ENCODE measurements at regions not wholly inside any gene's neighbourhood (a gene's known extent, or its start where the extent isn't known, plus 50 kb on each side); places are given as distances from the start of the nearest gene placed in this dataset.

DNA sequence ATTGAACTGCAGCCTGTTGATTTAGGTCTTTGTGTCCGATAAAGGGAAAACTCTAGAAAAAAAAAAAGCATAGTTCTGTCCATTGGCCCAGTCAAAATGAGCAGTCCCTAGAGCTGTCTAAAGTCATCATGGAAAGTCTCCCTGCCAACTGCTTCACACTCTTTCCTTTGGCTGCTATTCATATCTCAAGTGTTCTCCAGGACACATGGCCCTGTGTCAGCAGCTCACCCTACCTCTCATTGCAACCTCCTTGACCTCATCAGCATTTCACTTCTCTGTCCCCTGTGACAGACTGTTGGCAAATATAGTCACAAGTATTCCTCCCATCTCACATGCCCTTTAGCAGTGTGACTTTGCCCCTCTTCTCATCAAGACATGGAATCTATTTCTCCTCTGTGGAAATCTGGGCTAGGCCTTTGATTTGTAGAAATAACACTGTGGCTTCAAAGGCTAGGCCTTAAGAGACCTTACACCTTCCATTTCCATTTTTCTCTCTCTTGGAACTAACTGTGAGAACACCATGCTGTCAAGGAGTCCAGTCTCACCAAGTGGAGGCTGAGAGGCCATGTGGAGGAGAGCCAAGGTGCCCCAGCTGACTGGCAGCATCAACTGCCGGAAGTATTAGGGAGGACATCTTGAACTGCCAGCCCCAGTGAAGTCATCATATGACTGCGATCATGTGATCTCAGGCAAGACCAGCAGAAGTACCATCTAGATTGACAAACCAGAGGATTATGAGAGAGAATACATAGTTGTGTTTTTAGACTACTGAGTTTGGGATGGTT is 149.4 kb upstream of the TARS1 start:
- Mint-ChIP-seq H3K27me3 (peaks cover 6% of the 10 kb centered on the region), H3K27ac (no peak overlapping the region), H3K4me1 (no peaks in the 10 kb centered on the region), H3K4me3 (no peak overlapping the region), H3K9me3 (peaks cover 0 to 23% of the 10 kb centered on the region in 2 donors)
- ATAC-seq, result no peak
- DNase-seq, result no peak

DNA sequence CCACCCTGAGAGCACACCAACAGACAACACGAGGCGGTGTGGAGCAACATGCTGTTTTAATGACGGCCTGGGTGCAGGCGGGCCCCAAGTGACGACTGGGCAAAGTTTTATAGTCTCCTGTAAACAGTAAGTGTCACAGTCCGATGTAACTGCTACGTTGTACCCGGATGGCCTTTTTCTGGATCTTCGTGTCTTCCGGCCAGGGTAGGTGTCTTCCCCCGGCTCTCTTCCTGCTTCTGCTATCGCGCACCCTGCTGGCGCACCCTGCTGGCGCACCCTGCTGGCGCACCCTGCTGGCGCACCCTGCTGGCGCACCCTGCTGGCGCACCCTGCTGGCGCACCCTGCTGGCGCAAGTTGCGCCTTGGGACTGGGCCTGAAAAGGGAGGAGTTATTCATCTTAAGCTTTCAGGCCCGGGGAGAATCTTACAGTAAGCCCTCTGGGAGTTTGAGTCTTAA is 143.0 kb upstream of the TARS1 start:
- H3K27ac Mint-ChIP-seq, result no peak overlapping the region
- H3K4me3 Mint-ChIP-seq, result no peak overlapping the region
- no peaks in the 10 kb centered on the region for H3K9me3 Mint-ChIP-seq
- DNase-seq (no peak), ATAC-seq (no peak)
- H3K27me3 Mint-ChIP-seq, result peaks cover 10% of the 10 kb centered on the region
- H3K4me1 Mint-ChIP-seq, result peaks cover 24% of the 10 kb centered on the region

DNA sequence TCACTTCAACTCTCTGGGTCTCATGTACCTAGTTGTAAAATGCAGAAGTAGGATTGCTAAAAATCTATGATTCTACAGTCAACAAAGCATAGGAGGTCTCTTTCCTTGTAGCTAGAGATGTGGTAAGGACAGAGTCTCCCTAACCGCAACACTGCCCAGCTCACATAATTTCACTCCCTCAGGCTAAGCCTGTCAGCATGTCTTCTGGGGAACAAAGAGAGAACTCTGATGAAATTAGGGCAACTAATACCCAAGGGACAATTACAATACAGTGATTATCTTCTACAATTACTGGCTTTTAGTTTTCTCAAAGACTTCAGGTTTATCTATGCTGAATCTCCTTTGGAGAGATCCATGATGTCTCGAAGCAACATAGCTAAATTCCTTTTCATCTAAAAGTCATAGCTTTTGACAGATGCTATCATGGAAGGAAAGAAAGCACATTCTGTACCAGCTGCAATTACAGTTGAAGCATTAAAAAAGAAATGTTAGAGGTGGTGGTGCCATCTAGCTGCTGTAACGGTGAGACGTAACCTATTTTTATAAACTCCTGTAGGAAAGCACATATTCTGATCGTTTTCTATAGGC is 141.1 kb upstream of the TARS1 start:
- ATAC-seq (no peak), DNase-seq (no peak)
- H3K4me1 Mint-ChIP-seq, result peaks cover 25% of the 10 kb centered on the region
- no peaks in the 10 kb centered on the region for H3K9me3 Mint-ChIP-seq
- peaks cover 10% of the 10 kb centered on the region for H3K27me3 Mint-ChIP-seq
- H3K27ac Mint-ChIP-seq, result no peak overlapping the region
- H3K4me3 Mint-ChIP-seq, result no peak overlapping the region

DNA sequence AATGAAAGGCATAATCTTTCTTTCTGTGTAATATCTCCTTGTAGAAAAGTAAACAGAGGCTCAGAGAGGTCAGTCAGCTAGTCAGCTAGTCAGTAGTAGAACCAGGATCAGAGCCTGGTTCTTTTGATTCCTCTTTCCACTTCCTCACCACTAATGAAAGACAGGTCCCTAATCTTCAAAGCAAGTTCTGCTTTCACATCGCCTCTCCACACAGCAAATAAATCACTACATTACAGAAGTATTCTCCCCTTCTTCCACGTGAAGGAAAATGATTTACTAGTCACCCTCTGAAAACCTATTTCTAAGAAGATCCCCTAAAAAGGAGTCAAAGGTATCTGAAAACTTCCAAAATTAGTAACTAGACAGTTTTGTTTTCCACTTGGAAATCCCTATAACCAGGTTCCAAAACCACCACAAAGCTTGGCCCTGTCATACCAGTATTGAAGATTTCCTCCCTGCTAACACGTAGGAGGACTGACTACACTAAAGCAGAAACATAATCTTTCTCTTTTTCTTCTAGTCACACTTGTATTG is 140.5 kb upstream of the TARS1 start:
- DNase-seq, result peak in 1 of 2 donors; percentile 11
- H3K27me3 Mint-ChIP-seq, result peaks cover 13% of the 10 kb centered on the region
- H3K4me3 Mint-ChIP-seq, result no peak overlapping the region
- H3K9me3 Mint-ChIP-seq, result no peaks in the 10 kb centered on the region
- no peak overlapping the region for H3K27ac Mint-ChIP-seq
- H3K4me1 Mint-ChIP-seq, result peaks cover 25% of the 10 kb centered on the region
- ATAC-seq, result peak; percentile 87

GRCh38 chr5:33303579-33304095 is 137.1 kb upstream of the TARS1 start:
- H3K4me1 Mint-ChIP-seq, result peaks cover 25% of the 10 kb centered on the region
- ATAC-seq, result no peak

DNA sequence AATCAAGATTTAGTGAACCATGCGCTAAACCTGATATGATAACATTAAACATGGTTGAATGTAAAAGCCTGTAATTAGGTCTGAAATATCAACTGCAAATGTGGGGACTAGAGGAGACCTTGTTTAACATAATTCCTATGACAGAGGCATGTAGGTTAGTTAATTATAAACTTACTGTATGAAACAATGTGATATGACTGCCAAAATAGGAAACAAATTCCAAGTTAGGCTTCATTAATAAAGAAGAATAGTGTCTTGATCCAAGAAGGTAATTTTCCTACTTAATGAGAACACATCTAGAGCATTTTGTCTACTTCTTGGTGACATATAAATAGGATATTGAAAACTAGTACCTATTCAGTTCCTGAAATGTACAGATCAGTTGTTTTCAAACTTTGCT is 136.2 kb upstream of the TARS1 start:
- Mint-ChIP-seq H3K4me3 (no peak overlapping the region), H3K9me3 (no peaks in the 10 kb centered on the region), H3K27ac (no peak overlapping the region), H3K4me1 (peaks cover 21% of the 10 kb centered on the region), H3K27me3 (peaks cover 11% of the 10 kb centered on the region)
- DNase-seq (no peak), ATAC-seq (no peak)

More at GRCh38 chr5:33303579-33304095, 137.1 kb upstream of the TARS1 start:
- Mint-ChIP-seq H3K27me3 (peaks cover 11% of the 10 kb centered on the region), H3K4me3 (no peak overlapping the region), H3K27ac (no peak overlapping the region), H3K9me3 (no peaks in the 10 kb centered on the region)
- no peak for DNase-seq

DNA sequence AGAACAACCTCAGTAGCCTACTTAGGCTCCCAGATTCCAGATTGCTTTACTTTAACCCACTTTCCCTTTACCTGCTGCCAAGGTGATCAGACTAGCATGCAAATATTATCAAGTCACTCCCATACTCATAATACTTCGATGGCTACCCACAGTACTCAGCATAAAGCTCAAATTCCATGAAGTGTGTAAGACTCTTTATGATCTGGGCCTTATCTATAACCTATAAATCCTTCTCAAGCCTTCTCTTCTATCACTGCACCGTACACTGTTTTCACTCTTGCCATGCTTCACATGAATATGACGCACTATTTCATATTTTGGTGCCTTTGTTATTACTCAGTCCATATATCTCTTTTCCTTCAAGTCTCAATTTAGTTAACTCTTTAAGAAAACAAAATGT is 135.2 kb upstream of the TARS1 start:
- Mint-ChIP-seq H3K9me3 (no peaks in the 10 kb centered on the region), H3K27me3 (peaks cover 11% of the 10 kb centered on the region), H3K4me1 (peaks cover 11% of the 10 kb centered on the region), H3K27ac (no peak overlapping the region), H3K4me3 (no peak overlapping the region)
- DNase-seq (no peak), ATAC-seq (no peak)

DNA sequence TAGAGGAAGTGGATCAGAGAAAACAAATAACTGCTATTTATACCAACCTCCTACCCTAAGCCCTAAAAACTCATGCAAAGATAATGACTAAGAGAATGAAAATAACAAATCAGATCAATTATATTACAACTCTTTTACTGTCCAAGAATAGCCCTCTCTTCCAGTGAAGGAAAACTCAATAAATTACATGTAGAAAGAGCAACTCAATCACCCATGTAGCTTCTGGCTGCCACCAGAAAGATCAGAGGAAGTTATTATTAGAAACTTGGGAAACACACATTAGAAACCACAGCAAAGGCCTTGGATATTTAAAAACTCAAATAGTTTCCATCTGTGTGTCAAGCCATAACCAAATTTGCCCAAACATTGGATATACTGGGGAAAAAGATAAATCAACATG is 134.0 kb upstream of the TARS1 start:
- Mint-ChIP-seq H3K9me3 (peaks cover 0 to 4% of the 10 kb centered on the region in 2 donors), H3K4me3 (no peak overlapping the region), H3K27me3 (peaks cover 11% of the 10 kb centered on the region), H3K27ac (no peak overlapping the region), H3K4me1 (peaks cover 6% of the 10 kb centered on the region)
- DNase-seq (no peak), ATAC-seq (no peak)

GRCh38 chr5:33308586-33308985 is 132.2 kb upstream of the TARS1 start:
- H3K27ac Mint-ChIP-seq, result no peak overlapping the region
- H3K9me3 Mint-ChIP-seq, result peaks cover 0 to 4% of the 10 kb centered on the region in 2 donors
- no peaks in the 10 kb centered on the region for H3K4me1 Mint-ChIP-seq
- DNase-seq (no peak), ATAC-seq (no peak)
- no peak overlapping the region for H3K4me3 Mint-ChIP-seq
- peaks cover 11% of the 10 kb centered on the region for H3K27me3 Mint-ChIP-seq

DNA sequence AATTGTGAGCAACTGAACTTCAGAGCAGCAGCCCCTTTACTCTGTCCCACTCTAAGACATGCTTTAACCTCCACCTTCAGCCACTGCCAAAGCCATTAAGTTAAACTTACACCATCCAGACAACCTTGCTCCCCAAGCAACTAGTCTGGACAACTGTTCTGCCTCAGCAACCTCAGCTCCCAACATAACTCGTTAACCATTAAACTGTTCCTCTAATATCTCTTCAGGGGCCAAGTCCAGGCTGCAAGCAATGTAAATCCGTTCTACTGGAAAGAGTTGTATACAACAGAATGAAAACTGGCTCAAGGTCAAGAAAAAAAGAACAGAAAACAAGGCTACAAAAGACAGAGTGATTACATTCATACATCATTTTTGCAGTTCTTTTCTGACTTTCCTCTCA is 131.7 kb upstream of the TARS1 start:
- Mint-ChIP-seq H3K4me1 (no peaks in the 10 kb centered on the region), H3K27ac (no peak overlapping the region), H3K4me3 (no peak overlapping the region), H3K27me3 (peaks cover 11% of the 10 kb centered on the region), H3K9me3 (peaks cover 0 to 4% of the 10 kb centered on the region in 2 donors)
- ATAC-seq (no peak), DNase-seq (no peak)

- DNase-seq, result no peak
- ATAC-seq, result no peak
Observed at GRCh38 chr5:33309536-33310345, 131.0 kb upstream of the TARS1 start.

DNA sequence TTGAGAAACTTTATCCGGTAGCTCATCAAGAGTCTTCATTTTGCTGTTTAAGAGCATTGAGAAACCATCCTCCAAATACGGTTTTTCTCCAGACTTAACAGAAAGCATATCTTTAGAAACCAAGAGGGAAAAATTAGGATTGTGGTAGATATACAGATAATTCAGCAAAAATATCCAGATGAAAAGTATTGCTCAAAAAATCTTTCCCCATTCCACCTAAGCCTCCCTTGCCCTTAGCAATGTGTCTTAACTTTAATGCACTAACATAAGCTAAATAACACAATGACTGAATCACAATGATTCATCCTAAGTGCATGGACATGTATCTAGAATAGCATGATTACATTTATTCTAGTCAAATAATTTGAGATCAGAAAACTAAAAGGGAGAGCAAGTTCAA is 130.3 kb upstream of the TARS1 start:
- no peak overlapping the region for H3K27ac Mint-ChIP-seq
- H3K4me3 Mint-ChIP-seq, result no peak overlapping the region
- H3K27me3 Mint-ChIP-seq, result peaks cover 7% of the 10 kb centered on the region
- H3K4me1 Mint-ChIP-seq, result no peaks in the 10 kb centered on the region
- ATAC-seq (no peak), DNase-seq (no peak)
- H3K9me3 Mint-ChIP-seq, result peaks cover 0 to 4% of the 10 kb centered on the region in 2 donors

More at GRCh38 chr5:33309536-33310345, 131.0 kb upstream of the TARS1 start:
- H3K27me3 Mint-ChIP-seq, result peaks cover 11% of the 10 kb centered on the region
- no peaks in the 10 kb centered on the region for H3K4me1 Mint-ChIP-seq
- no peak overlapping the region for H3K27ac Mint-ChIP-seq
- no peak overlapping the region for H3K4me3 Mint-ChIP-seq
- peaks cover 0 to 4% of the 10 kb centered on the region in 2 donors for H3K9me3 Mint-ChIP-seq

DNA sequence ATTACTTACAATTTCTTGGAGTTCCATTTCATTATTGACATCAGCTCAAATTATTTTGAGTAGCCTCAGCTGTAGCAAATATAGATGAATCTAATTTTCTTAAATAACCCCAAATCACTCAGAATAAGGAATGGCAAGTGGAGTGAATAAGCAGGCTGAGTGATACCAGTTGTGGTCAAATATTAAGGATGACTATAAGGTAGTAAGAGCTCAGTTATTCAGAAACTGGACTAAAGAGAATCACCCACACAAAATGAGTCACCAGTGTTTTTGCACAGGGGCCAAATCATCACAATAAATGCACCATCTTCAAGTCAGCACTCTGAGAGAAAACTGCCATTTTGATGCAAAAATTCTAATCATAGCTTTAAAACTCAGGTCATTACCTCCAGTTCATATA is 128.9 kb upstream of the TARS1 start:
- no peak for ATAC-seq
- peaks cover 0 to 4% of the 10 kb centered on the region in 2 donors for H3K9me3 Mint-ChIP-seq
- no peaks in the 10 kb centered on the region for H3K27me3 Mint-ChIP-seq
- no peak overlapping the region for H3K4me3 Mint-ChIP-seq
- no peak overlapping the region for H3K27ac Mint-ChIP-seq
- no peak for DNase-seq
- H3K4me1 Mint-ChIP-seq, result peaks cover 3% of the 10 kb centered on the region

- ATAC-seq (no peak), DNase-seq (no peak)
- Mint-ChIP-seq H3K4me1 (peaks cover 6% of the 10 kb centered on the region), H3K27me3 (no peaks in the 10 kb centered on the region), H3K4me3 (no peak overlapping the region), H3K9me3 (peaks cover 0 to 4% of the 10 kb centered on the region in 2 donors), H3K27ac (no peak overlapping the region)
Observed at GRCh38 chr5:33312571-33313549, 127.9 kb upstream of the TARS1 start.
